22Rv1 (cell line): ENCODE measurements at regions not wholly inside any gene's neighbourhood (a gene's known extent, or its start where the extent isn't known, plus 50 kb on each side); places are given as distances from the start of the nearest gene placed in this dataset.
"Not testable (repeated sequence)": the region's sequence is repeated elsewhere in the genome, so short reads cannot be mapped to it uniquely, and the experiment has no call there.

Experiments
- H3K27ac ChIP-seq: fragments of 450-650 bp; 2 replicates; pipeline ENCODE4 v1.5.1; 2017
- CTCF ChIP-seq: fragments of 450-650 bp; IDR thresholded peaks from 2 replicates; pipeline ENCODE4 v1.5.1; 2017; ENCODE audit warnings: mild to moderate bottlenecking
- ZFX ChIP-seq: fragments of 450-650 bp; IDR thresholded peaks from 2 replicates; pipeline ENCODE4 v1.6.1; 2017; ENCODE audit warnings: antibody characterized with exemption, borderline replicate concordance

GRCh38 chr3:125715651-125716050 lies 120.4 kb upstream of the OSBPL11 start:
- TF ChIP-seq ZFX = no peak
- TF ChIP-seq CTCF = no peak
- no peak overlapping the region for H3K27ac ChIP-seq

GRCh38 chr3:125732151-125732550 lies 136.9 kb upstream of the OSBPL11 start:
- not testable (repeated sequence) for H3K27ac ChIP-seq

- H3K27ac ChIP-seq = not testable (repeated sequence)
Observed at GRCh38 chr3:125741991-125742718, 146.9 kb upstream of the OSBPL11 start.

GRCh38 chr3:125742845-125743244 lies 147.5 kb upstream of the OSBPL11 start:
- H3K27ac ChIP-seq = not testable (repeated sequence)

GRCh38 chr3:125757050-125757449 lies 161.8 kb upstream of the OSBPL11 start:
- H3K27ac ChIP-seq = not testable (repeated sequence)

GRCh38 chr3:125758641-125759130 lies 163.4 kb upstream of the OSBPL11 start:
- not testable (repeated sequence) for H3K27ac ChIP-seq

GRCh38 chr3:125762601-125763000 lies 167.3 kb upstream of the OSBPL11 start:
- H3K27ac ChIP-seq = not testable (repeated sequence)

GRCh38 chr3:125766285-125766826 lies 171.1 kb upstream of the OSBPL11 start:
- TF ChIP-seq CTCF = peak; percentile 80
- H3K27ac ChIP-seq = not testable (repeated sequence)

- not testable (repeated sequence) for H3K27ac ChIP-seq
Observed at GRCh38 chr3:125766931-125767330, 171.6 kb upstream of the OSBPL11 start.

GRCh38 chr3:125767641-125768040 lies 172.3 kb upstream of the OSBPL11 start:
- no peak overlapping the region for H3K27ac ChIP-seq
- TF ChIP-seq ZFX = no peak
- TF ChIP-seq CTCF = no peak

- not testable (repeated sequence) for H3K27ac ChIP-seq
Observed at GRCh38 chr3:125768821-125769220, 173.5 kb upstream of the OSBPL11 start.

GRCh38 chr3:125771506-125771905 lies 176.2 kb upstream of the OSBPL11 start:
- not testable (repeated sequence) for H3K27ac ChIP-seq

GRCh38 chr3:125774433-125775034 lies 179.2 kb upstream of the OSBPL11 start:
- not testable (repeated sequence) for H3K27ac ChIP-seq

- H3K27ac ChIP-seq = not testable (repeated sequence)
Observed at GRCh38 chr3:125775106-125775505, 179.8 kb upstream of the OSBPL11 start.

- H3K27ac ChIP-seq = not testable (repeated sequence)
Observed at GRCh38 chr3:125775606-125776294, 180.5 kb upstream of the OSBPL11 start.

- not testable (repeated sequence) for H3K27ac ChIP-seq
Observed at GRCh38 chr3:125779276-125779675, 184.0 kb upstream of the OSBPL11 start.

GRCh38 chr3:125779918-125780317 lies 184.6 kb upstream of the OSBPL11 start:
- H3K27ac ChIP-seq = not testable (repeated sequence)
